KBM-7 (cell line): ENCODE measurements at regions not wholly inside any gene's neighbourhood (a gene's known extent, or its start where the extent isn't known, plus 50 kb on each side); places are given as distances from the start of the nearest gene placed in this dataset.

Experiments used
- DNase-seq: peaks from one replicate; pipeline ENCODE4 v3.0.0-alpha.2; 2015
- in situ Hi-C: fragments of 300-500 bp; cut with MboI; formaldehyde crosslinking; loops from 2 replicates; pipeline ENCODE4 v1.14.3; 2020; ENCODE audit warnings: low sequenced_read_pairs, low pct_unique_long_range_greater_than_20kb, mixed read lengths

DNA sequence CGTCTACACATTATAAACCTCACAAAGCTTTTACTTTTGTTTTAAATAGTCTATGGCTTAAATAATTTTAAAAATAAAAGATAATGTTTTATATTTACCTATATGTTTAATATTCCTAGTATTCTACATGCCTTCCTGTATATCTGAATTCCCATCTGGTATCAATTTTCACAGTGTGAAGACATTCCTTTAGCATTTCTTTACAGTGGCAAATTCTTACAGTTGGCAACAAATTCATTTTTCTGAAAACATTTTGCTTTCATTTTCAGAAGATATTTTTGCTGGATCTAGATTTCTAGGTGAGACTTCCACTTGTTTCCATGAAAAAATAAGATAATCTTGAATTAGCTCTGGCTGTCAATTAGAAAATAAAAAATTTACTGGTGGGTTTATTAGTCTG lies 471.4 kb upstream of the NAALADL2 start:
- DNase-seq: no peak
- in situ Hi-C loops: no loop called here

DNA sequence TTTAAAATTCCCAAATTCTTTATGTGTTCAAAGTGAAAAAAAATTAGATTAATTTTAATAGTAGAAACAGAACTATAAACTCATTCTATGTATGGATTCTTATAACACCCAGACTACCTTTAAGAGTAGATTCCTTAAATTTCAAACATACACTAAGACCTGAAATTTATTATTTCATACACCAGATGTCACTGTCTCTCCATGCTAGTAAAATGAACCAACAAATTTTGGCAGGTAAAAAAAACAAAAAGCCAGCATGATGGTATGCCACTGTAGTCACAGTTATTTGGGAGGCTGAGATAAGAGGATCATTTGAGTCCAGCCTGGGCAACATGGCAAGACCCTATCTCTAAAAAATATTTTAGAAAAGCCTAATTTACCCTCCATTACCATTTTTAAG lies 461.3 kb upstream of the NAALADL2 start:
- DNase-seq: peak; percentile 48

DNA sequence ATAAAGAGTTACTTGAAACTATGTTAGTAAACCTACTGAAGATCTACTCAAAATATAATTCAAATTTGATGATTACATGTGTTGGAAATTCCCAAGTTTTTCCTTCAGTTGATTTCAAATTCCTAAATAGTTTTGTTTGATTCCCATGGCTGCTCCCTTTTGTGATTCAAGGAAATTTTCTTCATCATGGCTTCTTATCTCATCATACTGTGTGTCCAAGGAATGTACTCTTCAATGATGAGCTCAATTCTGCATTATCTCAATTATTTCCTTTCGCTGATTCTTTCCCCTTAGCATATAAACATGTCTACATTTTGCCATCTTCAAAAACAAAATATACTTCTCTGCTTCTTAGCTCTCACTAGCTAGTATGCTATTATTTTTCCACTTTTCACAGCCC lies 460.4 kb upstream of the NAALADL2 start:
- no peak for DNase-seq
- in situ Hi-C loops: no loop called here

More for the DNA sequence above, 461.3 kb upstream of the NAALADL2 start:
- in situ Hi-C loops: no loop called here

DNA sequence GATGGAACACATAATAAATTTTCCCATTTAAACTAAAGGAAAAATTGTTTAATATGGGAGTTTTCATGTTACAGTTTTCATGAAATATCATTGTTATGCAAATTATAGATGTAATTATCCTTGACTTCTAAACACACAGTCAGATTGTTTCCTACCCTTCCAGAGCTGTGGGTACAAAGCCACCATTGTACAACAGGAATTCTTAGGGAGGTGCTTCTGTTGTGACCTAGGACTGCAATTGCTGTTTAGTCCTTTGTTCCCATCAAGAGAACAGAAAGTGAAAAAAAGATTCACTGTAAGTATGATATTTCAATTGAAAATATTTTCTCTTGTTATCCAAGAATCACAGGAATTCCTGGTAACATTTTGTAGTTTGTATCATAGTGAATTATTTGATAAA lies 455.3 kb upstream of the NAALADL2 start:
- in situ Hi-C loops: no loop called here
- no peak for DNase-seq

DNA sequence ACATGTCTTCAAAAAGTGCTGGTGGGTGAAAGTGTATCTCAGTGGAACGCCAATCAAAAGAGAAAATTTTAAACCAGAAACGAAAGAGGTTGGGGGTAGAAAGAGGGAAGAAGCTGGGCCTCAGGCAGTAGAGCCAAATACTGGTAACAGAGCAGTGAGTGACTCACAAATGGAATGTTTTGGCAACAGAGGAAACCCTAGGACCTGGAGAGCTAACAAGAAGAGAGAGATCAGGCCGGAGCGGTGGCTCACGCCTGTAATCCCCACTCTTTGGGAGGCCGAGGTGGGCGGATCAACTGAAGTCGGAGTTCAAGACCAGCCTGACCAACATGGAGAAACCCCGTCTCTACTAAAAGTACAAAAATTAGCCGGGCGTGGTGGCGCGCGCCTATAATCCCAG lies 450.8 kb upstream of the NAALADL2 start:
- DNase-seq: no peak
- in situ Hi-C loops: no loop called here

DNA sequence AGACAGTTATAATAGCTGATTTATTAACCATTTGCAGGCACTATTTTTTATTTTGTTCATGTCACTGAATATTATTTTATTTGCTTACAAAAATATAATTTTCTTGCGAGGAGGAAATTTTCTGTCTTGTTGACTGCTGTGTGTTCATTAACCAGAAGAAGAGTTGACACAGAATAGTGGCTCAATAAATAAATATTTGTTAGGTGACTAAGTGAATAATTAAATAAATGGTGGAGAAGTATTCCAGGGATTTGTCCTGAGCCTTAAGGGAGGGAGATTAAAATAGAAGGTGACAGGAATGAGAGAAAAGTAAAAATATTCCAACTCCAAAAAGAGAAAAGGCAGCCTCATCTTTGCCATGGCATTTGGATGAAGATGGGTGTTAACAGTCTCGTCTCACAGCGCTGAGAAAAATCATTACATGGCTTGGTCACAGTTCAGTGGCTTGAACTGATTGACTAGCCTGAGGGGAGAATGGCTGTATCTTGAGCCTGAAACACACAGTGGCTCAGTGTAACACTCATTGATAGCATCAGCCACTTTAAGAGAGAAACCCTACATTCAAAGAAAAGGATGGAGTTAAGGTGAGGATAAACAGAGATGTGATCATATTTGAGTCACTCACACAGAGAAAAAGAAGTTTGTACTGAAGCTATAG lies 449.9 kb upstream of the NAALADL2 start:
- in situ Hi-C loops: no loop called here
- no peak for DNase-seq

DNA sequence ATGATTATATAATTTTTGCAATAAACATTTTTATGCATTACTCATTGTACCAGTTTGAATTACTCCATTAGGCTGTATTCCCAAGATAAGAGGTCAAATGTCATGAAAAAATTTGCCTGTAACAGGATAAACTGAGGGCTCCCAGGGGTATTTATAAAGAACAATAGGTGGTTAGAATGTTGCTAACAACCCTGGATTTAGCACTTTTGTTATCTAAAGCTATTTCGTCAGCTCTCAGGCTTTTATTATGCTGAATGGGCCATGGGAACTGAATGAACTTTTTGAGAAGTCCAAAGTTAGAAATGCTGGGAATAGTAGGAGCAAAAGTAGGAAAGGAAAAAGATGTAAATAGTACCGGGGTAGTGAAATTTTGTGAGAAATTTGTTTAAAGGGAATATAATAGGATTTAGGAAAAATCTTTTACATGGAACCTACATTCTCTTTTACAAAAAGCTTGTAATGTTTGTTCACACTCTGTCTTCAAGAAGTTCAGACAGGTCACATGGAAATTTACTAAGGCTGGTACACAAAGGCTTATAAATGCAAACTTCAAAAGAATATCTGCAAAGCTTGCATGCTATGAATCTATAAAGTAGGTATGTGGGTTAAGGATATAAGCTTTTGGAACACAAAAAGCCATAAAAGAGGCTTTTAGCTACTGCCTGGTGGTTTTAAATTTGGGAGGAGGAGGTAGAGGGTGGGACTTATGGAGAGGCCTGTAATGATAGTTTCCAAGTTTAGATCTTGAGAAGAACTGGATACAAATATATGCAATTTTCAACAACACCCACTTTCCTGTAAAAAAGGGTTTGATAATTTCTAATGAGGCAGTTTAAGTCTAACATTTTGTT lies 445.8 kb upstream of the NAALADL2 start:
- no peak for DNase-seq
- in situ Hi-C loops: no loop called here

DNA sequence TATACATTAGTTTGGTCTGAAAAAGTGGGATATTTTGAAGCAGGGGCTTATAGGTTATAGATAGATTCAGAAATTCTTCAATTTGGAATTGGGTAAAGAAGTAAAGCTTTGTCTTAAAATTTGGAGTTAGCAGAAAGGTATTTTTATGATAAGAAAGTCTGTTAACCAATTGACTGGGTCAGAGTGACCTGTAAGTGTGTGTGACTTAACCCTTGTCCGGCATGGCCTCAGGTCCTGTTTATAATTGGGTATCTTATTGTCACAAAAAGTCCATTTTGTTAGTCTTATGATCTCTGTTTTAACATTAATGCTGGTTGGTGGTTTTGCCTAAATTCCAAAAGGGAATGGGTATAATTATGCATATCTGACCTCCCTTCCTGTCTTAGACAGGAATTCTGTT lies 444.2 kb upstream of the NAALADL2 start:
- in situ Hi-C loops: no loop called here
- no peak for DNase-seq

DNA sequence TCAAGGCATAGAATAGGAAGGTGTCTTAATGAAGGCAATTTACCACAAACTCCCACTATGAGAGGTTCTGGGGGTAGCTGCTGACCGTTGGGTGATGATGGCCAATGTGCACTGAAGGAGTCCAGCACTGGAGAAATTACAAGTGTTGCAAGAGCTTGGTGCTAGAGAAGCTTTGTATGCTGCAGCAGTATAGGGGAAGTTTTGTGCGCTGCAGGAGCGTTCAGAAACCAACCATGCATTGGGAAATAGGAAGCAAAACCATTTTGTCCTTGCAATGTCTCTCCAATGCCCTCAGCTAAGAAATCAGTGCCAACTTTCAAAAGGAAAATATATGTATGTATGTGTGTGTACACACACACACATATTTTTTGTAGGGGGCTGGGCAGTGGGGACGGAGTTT lies 441.6 kb upstream of the NAALADL2 start:
- in situ Hi-C loops: no loop called here
- no peak for DNase-seq

DNA sequence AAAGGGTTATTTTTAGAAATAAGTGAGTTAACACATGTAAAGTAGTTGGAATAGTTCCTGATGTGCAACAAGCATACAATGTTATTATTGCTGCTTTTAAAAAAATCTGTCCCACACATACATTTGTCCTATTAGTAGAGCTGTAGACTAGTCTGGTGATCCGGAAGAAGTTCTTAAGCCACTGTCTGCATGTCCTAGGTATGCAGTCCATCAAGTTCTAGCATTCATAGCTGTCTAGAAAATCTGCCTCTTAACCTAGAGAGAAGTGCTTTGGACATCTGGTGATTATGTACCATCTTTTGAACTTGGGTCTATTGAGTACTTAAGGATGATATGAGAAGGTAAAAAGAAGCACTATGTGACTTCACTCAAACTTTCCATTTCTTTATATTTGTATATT lies 439.9 kb upstream of the NAALADL2 start:
- DNase-seq: no peak
- in situ Hi-C loops: no loop called here

DNA sequence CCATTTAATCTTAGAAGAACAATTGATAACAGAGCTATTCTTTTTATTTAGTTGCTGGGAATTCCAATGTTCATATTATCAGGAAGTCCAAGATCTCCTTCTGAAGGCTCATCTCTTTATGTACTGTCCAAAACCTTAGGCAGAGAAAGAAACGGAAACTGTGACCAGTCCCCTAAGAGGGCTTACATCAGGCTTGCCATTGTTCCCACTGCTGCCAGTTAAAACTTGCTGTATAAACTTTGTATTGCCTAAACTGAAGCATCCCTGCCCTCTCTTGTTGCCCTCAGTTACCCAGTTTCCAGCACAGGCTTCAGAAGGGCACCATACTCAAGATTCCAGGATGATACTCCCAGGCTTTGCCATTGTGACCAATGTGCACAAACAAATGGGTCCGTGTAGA lies 435.2 kb upstream of the NAALADL2 start:
- in situ Hi-C loops: no loop called here

DNA sequence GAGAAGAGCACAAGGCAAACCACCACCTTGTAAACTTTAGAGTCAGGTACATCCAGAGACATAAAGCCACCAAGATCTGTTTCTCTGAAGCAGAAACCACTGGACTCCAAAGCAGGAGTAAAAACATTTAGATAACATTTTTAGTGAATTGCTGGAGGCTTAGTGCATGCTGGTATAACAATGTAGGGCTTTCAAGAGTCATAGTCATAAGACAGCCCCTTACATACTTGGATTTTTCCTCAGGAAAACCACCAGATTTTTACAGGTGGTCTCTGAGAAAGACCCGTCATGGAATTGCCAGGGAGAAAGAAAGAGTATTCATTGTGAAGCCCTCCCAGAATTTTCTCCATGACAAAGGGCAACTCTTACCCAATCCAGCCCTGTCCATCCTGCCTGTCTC lies 434.5 kb upstream of the NAALADL2 start:
- no peak for DNase-seq

More for the DNA sequence above, 435.2 kb upstream of the NAALADL2 start:
- no peak for DNase-seq

DNA sequence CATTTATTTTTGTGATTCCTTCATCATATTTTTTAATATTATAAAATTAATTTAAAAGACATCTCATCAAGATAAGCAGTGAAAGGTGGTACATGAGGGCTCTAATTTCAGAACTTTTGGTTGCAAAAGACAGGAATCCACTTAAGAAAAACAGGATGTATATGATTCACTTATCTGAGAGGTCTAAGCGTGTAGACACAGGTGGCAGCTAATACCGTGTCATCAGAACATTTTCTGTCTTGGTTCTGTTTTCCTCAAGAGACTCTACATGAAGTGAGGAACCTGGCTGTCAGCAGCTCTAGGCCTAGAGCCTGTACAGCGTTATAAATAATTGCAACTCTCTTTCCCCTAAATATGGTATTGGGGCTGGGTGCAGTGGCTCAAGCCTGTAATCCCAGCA lies 433.7 kb upstream of the NAALADL2 start:
- in situ Hi-C loops: no loop called here
- no peak for DNase-seq

More for the DNA sequence above, 434.5 kb upstream of the NAALADL2 start:
- in situ Hi-C loops: no loop called here

DNA sequence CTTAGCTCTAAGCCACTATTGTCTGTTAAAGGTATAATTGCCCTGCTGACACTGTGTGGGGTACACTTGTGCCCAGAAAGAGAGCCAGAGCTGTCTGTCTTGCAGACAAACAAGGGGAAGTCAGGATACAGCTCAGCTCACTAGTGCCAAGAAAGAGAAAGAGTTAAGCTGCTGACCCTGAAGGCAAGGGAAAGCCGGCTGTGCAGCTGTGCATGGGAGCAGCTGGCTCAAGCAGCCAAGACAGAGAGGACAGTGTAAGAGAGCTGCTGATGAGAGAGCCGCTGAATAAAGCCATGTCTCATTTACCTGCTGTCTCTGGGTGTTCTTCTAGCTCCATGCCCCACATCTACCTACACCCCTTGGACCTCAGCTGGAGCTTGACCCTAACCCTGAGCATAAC lies 428.1 kb upstream of the NAALADL2 start:
- in situ Hi-C loops: no loop called here
- no peak for DNase-seq

DNA sequence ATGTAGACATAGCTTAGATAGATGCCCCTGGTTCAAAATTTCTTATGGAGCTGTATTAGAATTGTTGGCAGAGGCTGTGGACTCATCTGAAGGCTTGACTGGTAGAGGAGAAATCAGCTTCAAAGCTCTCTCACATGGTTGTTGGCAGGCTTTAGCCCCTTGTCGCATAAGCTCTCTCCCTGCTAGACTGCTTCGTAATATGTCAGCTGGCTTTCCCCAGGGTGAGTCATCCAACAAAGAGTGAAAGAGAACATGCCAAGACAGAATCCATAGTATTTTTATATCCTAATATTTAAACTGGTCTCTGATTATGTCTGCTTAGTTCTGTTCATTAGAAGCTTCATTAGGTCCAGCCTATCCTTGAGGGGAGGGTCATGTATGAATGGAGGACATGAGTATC lies 427.4 kb upstream of the NAALADL2 start:
- in situ Hi-C loops: no loop called here
- no peak for DNase-seq

DNA sequence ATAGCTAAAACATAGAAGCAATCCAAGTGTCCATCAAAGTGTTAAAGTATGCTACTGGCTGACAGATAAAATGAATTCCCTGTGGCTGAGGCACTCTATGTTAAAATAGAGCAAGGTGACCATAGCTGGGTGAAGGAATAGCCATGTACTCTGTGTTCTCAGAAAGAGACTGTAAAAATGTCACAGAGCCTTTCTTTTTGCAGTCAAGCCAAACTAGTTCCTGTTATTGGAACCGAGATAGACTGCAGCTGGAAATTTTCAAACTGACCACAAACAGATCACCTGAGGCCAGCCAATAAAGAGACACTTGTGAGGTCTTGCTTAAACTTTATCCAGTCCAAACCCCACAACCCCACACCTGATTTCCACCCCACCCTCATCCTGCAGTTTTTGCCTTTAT lies 422.8 kb upstream of the NAALADL2 start:
- in situ Hi-C loops: no loop called here
- DNase-seq: peak; percentile 37

DNA sequence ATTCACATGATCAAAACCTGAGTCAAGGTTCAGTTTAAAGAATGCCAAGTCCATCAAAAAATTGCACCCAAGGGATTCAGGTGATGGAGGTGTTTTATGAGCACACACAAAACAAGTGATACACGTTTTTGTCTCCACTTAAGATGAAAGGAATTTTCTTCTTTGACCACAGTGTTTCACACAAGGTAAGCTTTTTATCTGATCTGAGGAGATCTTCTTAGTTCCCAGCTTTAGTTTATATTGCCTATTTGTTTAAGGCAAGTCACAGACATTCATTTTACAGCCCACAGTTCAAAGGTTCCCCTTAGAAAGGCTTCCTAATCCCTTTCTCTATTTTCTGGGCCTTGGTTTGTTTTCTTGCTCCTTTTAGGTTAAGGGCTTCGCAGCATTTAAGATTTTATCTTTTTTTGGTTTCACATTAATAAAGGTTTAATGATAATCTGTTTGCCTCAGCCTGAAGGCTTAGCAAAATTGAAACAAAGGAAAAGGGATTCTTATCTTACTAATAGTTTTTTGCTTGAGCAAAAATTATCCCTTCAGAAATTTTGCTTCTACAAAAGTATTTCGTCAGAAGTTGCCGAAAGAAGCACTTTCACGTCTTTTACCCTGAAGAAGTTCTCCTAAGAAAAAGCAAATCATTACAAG lies 420.5 kb upstream of the NAALADL2 start:
- no peak for DNase-seq
- in situ Hi-C loops: no loop called here

DNA sequence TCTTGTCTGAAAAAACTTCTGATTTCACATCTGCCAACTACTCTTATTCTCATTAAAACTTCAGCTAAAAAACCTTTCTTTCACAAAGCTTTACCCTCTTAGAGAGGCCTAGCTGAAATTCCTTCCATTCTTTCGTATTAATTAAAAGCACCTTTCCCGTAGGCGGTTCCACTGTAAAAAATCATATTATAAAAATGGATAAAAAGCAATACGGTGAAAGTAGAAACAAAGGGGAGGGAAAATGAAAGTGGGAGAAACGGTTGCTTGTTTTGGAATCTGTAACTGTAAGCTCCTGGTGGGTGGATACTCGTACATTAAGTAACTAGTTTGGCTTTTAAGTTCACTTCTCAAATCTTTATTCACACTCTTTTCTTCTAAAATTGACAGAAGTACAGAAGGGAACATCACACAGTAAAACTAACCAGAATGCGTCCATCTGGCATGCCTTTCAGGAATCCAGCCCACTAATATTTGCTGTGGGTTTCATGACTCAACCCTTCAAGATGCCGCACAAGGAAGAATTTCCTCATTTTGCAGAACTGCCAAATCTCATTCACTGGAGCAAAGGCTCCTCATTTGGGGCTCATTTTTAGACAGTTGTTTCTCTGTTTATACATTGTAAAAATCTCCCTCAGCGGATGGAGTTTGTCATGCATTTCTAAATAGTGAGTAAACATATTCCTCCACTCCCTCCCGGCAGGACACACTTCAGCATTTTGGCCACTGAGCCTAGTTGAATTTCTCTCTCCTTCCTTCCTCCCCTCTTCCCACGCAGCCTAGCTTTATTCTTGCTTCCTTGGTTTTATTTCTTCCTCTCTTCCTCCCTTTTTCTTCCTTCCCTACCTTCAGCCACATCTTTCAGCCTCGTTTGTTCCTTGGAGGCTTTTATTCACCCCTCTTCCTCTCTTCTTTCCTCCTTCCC lies 419.5 kb upstream of the NAALADL2 start:
- DNase-seq: peak; percentile 63
- in situ Hi-C loops: no loop called here

DNA sequence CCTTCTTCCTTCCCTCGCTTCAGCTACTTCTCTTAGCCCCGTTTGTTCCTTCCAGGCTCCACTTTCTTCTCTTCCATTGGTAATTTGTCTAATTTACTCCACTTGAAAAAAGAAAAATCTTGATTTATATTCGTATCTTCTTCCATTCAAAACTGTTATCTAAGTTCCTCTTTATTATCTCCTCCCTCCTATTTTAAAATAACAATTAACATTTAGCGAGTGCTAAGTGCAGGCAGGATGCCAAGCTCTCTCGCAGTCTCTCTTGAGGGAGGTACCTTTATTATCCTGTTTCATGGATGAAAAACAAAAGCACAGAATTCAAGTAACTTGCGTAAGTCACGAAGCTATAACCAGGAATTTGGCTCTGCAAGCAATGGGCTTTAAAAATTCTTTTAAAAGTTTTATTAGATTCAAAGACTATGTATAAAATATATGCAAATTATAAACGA lies 418.9 kb upstream of the NAALADL2 start:
- DNase-seq: no peak
- in situ Hi-C loops: no loop called here
